Endothelial cell of umbilical vein (primary cell): ENCODE measurements at regions not wholly inside any gene's neighbourhood (a gene's known extent, or its start where the extent isn't known, plus 50 kb on each side); places are given as distances from the start of the nearest gene placed in this dataset.
"Not testable (repeated sequence)": the region's sequence is repeated elsewhere in the genome, so short reads cannot be mapped to it uniquely, and the experiment has no call there.

Source experiments
- BruUV-seq: library from RNA; stranded (reverse); fragments of 400-500 nt; replicated peaks from 2 replicates; lab custom pipeline; 2021; lab: Mats Ljungman, UMichigan
- CTCF ChIA-PET: fragments of 300-600, 350-600 bp; sonication (Branson Sonifier 250); formaldehyde crosslinking; loops from one replicate; lab custom pipeline; 2021; ENCODE audit warnings: antibody characterized with exemption, inconsistent platforms; lab: Charles Lee
- POLR2A ChIA-PET: fragments of 300-600, 350-600 bp; sonication (Branson Sonifier 250); formaldehyde crosslinking; loops from one replicate; lab custom pipeline; 2021; ENCODE audit warnings: antibody characterized with exemption, inconsistent platforms; lab: Charles Lee
- DNase-seq: peaks from one replicate; pipeline ENCODE4 v3.0.0-alpha.2; 2011; ENCODE audit warnings: low read depth, low spot score
- FAIRE-seq: peaks from 2 replicates; lab custom pipeline; 2011; peaks lifted over from hg19 to GRCh38; lab: Jason Lieb, UNC
- H2AFZ ChIP-seq: 2 replicates; pipeline ENCODE4 v1.6.0; 2012; ENCODE audit warnings: low read depth, low read length, control low read depth, inconsistent platforms
- H3K27ac ChIP-seq: 2 replicates; pipeline ENCODE4 v1.5.1; 2011; ENCODE audit warnings: low read depth, mild to moderate bottlenecking, control low read depth, low read length, moderate library complexity; ENCODE audit not compliant: insufficient read depth
- H3K27me3 ChIP-seq, 2 experiments: 2 replicates each; pipeline versions ENCODE4 v1.6.0 to v1.6.1; 2011; ENCODE audit warnings: low read length in 2 of 2, mixed read lengths in 1 of 2; ENCODE audit not compliant: control insufficient read depth in 2 of 2, insufficient read depth in 2 of 2
- H3K36me3 ChIP-seq, 2 experiments: 2 replicates in 1 of 2; 3 replicates in 1 of 2; pipeline ENCODE4 v1.5.1; 2011; ENCODE audit warnings: low read length in 2 of 2, mild to moderate bottlenecking in 1 of 2, moderate library complexity in 1 of 2; ENCODE audit not compliant: control insufficient read depth in 2 of 2, insufficient read depth in 2 of 2; ENCODE audit errors: extremely low read depth in 1 of 2
- H3K4me1 ChIP-seq: 3 replicates; pipeline ENCODE4 v1.5.1; 2011; ENCODE audit warnings: mild to moderate bottlenecking, low read length; ENCODE audit not compliant: control insufficient read depth, insufficient read depth; ENCODE audit errors: extremely low read depth
- H3K4me2 ChIP-seq: 2 replicates; pipeline ENCODE4 v1.6.1; 2011; ENCODE audit warnings: low read length, control low read depth, mixed read lengths; ENCODE audit not compliant: insufficient read depth
- H3K4me3 ChIP-seq, 3 experiments: fragments of 200-600 bp in 1 of 3; sonication (generic), shearing (Covaris generic) in 1 of 3; replicated peaks in 1 of 3; 2 replicates each; pipeline ENCODE4 v1.5.1; 2011 to 2016; ENCODE audit warnings: control low read depth in 3 of 3, low read length in 3 of 3, mild to moderate bottlenecking in 2 of 3, inconsistent platforms in 1 of 3, low read depth in 1 of 3, moderate library complexity in 1 of 3; ENCODE audit not compliant: insufficient read depth in 1 of 3
- H3K79me2 ChIP-seq: 2 replicates; pipeline ENCODE4 v1.6.0; 2012; ENCODE audit warnings: low read length, inconsistent platforms; ENCODE audit not compliant: control insufficient read depth, insufficient read depth
- H3K9ac ChIP-seq: replicated peaks from 2 replicates; pipeline ENCODE3; 2011; ENCODE audit warnings: low read length, control low read depth; ENCODE audit not compliant: insufficient read depth; ENCODE audit errors: extremely low read depth
- H3K9me1 ChIP-seq: replicated peaks from 3 replicates; pipeline ENCODE4 v1.6.0; 2011; ENCODE audit warnings: mild to moderate bottlenecking, low read length; ENCODE audit not compliant: control insufficient read depth, insufficient read depth; ENCODE audit errors: extremely low read depth
- H3K9me3 ChIP-seq: replicated peaks from 2 replicates; pipeline ENCODE4 v1.5.1; 2012; ENCODE audit warnings: low read length, inconsistent platforms; ENCODE audit not compliant: control insufficient read depth, insufficient read depth
- H4K20me1 ChIP-seq: replicated peaks from 2 replicates; pipeline ENCODE3; 2011; ENCODE audit warnings: mild to moderate bottlenecking, low read length; ENCODE audit not compliant: control insufficient read depth, insufficient read depth; ENCODE audit errors: extremely low read depth
- FOS ChIP-seq: IDR thresholded peaks from 2 replicates; pipeline ENCODE4 v1.6.1; 2011; ENCODE audit warnings: mild to moderate bottlenecking, low read length, moderate library complexity, borderline replicate concordance; ENCODE audit not compliant: insufficient read depth
- JUN ChIP-seq: IDR thresholded peaks from 2 replicates; pipeline ENCODE4 v1.6.1; 2011; ENCODE audit warnings: borderline replicate concordance, low read depth; ENCODE audit not compliant: insufficient read length, insufficient read depth
- MYC ChIP-seq: IDR thresholded peaks from one replicate; pipeline ENCODE4 v1.6.1; 2011; ENCODE audit warnings: mild to moderate bottlenecking, low read depth, low read length
- POLR2A ChIP-seq: IDR thresholded peaks from 2 replicates; pipeline ENCODE4 v1.6.1; 2012; ENCODE audit warnings: low read depth, mild to moderate bottlenecking, control low read depth, low read length
- POLR2AphosphoS5 ChIP-seq: IDR thresholded peaks from 2 replicates; pipeline ENCODE4 v1.6.1; 2012; ENCODE audit warnings: low read depth, mild to moderate bottlenecking, control low read depth, low read length, moderate library complexity; ENCODE audit not compliant: insufficient read depth
- dilution Hi-C: fragments of 300-500 bp; cut with MboI; formaldehyde crosslinking; loops from one replicate; pipeline ENCODE4 v1.15.0; 2019; ENCODE audit warnings: low sequenced_read_pairs; ENCODE audit not compliant: extremely low pct_ligation_motif_present
- intact Hi-C: fragments of 100-400 bp; cut with micrococcal nuclease; formaldehyde crosslinking; loops from one replicate; pipeline ENCODE4 v1.10.0; 2022
- TF ChIP-seq, protein P1 (sequence below): IDR thresholded peaks from 2 replicates; pipeline ENCODE4 v1.6.1; 2011; ENCODE audit not compliant: insufficient read depth, insufficient read length
- TF ChIP-seq, protein P2 (sequence below), 2 donors: IDR thresholded peaks; 1 replicate in 1 of 2; 2 replicates in 1 of 2; pipeline ENCODE4 v1.5.1; 2011; ENCODE audit warnings: low read length in 2 of 2, mild to moderate bottlenecking in 2 of 2, moderate library complexity in 2 of 2, control low read depth in 1 of 2, inconsistent platforms in 1 of 2, low read depth in 1 of 2; ENCODE audit not compliant: insufficient read depth in 1 of 2; ENCODE audit errors: extremely low read depth in 1 of 2

DNA sequence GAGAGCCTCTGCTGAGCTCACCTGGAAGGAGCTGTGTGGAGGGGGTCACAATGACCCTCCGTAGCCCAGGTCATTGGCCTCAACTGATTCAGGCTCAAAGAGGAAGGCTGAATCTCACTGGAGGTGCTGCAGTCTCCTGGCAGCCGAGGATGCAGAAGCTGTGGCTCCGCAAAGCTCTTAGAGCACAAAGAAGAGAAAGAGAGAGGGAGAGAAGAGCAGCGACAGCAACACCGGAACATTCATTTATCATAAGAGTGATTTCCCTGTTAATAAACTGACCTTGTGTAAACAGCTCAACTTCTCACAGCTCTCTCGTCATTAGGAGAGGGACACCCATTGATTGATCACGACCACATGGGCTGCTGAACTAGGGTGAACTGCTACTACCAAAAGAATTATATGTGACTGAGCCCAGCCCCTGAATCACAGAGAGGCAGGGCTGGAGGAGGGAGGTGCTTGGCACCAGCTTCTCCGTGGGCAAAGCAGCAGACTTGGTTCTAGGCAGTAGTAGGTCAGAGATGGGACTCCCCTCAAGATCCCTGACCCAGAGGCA is 281.7 kb downstream of the NXPE2 start:
- no peak for DNase-seq
- Histone ChIP-seq H3K9me1 (no peaks in the 10 kb centered on the region), H3K79me2 (no peaks in the 10 kb centered on the region), H3K9me3 (no peaks in the 10 kb centered on the region), H3K4me3 (no peak overlapping the region), H3K27ac (no peak overlapping the region), H3K9ac (no peak overlapping the region), H3K4me1 (no peaks in the 10 kb centered on the region), H3K27me3 (no peaks in the 10 kb centered on the region), H4K20me1 (no peaks in the 10 kb centered on the region), H2AFZ (no peak overlapping the region), H3K4me2 (no peak overlapping the region), H3K36me3 (no peaks in the 10 kb centered on the region)
- BruUV-seq = no TSS peak
- dilution Hi-C loops = no loop called here
- intact Hi-C loops = no loop called here
- ChIA-PET POLR2A (no interaction called here), CTCF (no interaction called here)
- TF ChIP-seq FOS (no peak), POLR2AphosphoS5 (no peak), MYC (no peak), POLR2A (no peak), JUN (no peak)
- TF ChIP-seq, protein P1, sequence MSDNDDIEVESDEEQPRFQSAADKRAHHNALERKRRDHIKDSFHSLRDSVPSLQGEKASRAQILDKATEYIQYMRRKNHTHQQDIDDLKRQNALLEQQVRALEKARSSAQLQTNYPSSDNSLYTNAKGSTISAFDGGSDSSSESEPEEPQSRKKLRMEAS = no peak
- TF ChIP-seq, protein P2, sequence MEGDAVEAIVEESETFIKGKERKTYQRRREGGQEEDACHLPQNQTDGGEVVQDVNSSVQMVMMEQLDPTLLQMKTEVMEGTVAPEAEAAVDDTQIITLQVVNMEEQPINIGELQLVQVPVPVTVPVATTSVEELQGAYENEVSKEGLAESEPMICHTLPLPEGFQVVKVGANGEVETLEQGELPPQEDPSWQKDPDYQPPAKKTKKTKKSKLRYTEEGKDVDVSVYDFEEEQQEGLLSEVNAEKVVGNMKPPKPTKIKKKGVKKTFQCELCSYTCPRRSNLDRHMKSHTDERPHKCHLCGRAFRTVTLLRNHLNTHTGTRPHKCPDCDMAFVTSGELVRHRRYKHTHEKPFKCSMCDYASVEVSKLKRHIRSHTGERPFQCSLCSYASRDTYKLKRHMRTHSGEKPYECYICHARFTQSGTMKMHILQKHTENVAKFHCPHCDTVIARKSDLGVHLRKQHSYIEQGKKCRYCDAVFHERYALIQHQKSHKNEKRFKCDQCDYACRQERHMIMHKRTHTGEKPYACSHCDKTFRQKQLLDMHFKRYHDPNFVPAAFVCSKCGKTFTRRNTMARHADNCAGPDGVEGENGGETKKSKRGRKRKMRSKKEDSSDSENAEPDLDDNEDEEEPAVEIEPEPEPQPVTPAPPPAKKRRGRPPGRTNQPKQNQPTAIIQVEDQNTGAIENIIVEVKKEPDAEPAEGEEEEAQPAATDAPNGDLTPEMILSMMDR (IDR thresholded peaks at IDR 0.05; ENCODE audit: extremely low read depth in 1 of 2, insufficient read depth in 1 of 2, low read depth in 1 of 2, low read length in 2 of 2) = no peak
- FAIRE-seq = no peak

DNA sequence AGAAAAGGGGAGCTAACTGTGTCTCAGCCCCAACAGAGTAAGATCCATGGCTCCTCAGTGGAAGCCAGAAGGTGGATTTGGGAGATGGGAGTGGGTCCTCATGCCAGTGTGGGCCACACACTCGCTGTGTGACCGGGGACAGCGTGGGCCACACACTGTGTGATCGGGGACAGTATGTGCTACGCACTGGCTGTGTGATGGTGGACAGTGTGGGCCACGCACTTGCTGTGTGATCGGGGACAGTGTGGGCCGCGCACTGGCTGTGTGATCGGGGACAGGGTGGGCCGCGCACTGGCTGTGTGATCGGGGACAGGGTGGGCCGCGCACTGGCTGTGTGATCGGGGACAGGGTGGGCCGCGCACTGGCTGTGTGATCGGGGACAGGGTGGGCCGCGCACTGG is 282.5 kb downstream of the NXPE2 start:
- H3K27ac ChIP-seq, BruUV-seq, CTCF ChIA-PET, intact Hi-C loops, POLR2A ChIA-PET, H3K9me1 ChIP-seq, FAIRE-seq, H3K36me3 ChIP-seq, H3K9me3 ChIP-seq, dilution Hi-C loops, H3K4me3 ChIP-seq, H4K20me1 ChIP-seq, H3K27me3 ChIP-seq, H3K79me2 ChIP-seq, DNase-seq, H3K4me1 ChIP-seq, H2AFZ ChIP-seq, H3K4me2 ChIP-seq, H3K9ac ChIP-seq: not testable (repeated sequence)
